Stimulated activated CD4-positive, alpha-beta T cell treated with anti-CD3 and anti-CD28 coated beads, Interleukin-15, amount 100 ng/mL, for 1 hour (primary cell): ENCODE measurements at regions not wholly inside any gene's neighbourhood (a gene's known extent, or its start where the extent isn't known, plus 50 kb on each side); places are given as distances from the start of the nearest gene placed in this dataset.

Experiments
- DNase-seq, 2 donors: peaks; one replicate each; pipeline ENCODE4 v3.0.0-alpha.2; 2020; ENCODE audit warnings: low read depth in 1 of 2, low spot score in 1 of 2

GRCh38 chr13:99652141-99652540, 150.9 kb downstream of the TM9SF2 start:
- DNase-seq: no peak

- no peak for DNase-seq
These were observed 149.7 kb downstream of the TM9SF2 start for GRCh38 chr13:99651016-99651415.

- no peak for DNase-seq
These were observed 149.1 kb downstream of the TM9SF2 start for GRCh38 chr13:99650410-99650809.

- no peak for DNase-seq
These were observed 147.7 kb downstream of the TM9SF2 start for GRCh38 chr13:99648927-99649326.

- no peak for DNase-seq
These were observed 146.9 kb downstream of the TM9SF2 start for GRCh38 chr13:99648066-99648665.

- no peak for DNase-seq
These were observed 146.3 kb downstream of the TM9SF2 start for GRCh38 chr13:99647596-99647985.

- DNase-seq: no peak
These were observed 145.8 kb downstream of the TM9SF2 start for GRCh38 chr13:99646866-99647595.

GRCh38 chr13:99642841-99643240, 141.6 kb downstream of the TM9SF2 start:
- no peak for DNase-seq

GRCh38 chr13:99642006-99642405, 140.7 kb downstream of the TM9SF2 start:
- DNase-seq: no peak

- no peak for DNase-seq
These were observed 139.0 kb downstream of the TM9SF2 start for GRCh38 chr13:99640260-99640659.

GRCh38 chr13:99639126-99639525, 137.9 kb downstream of the TM9SF2 start:
- DNase-seq: no peak

GRCh38 chr13:99636728-99637353, 135.6 kb downstream of the TM9SF2 start:
- no peak for DNase-seq

GRCh38 chr13:99636306-99636705, 135.0 kb downstream of the TM9SF2 start:
- DNase-seq: no peak

- DNase-seq: no peak
These were observed 133.4 kb downstream of the TM9SF2 start for GRCh38 chr13:99634672-99635071.

- DNase-seq: no peak
These were observed 129.1 kb downstream of the TM9SF2 start for GRCh38 chr13:99630269-99630898.

- no peak for DNase-seq
These were observed 128.4 kb downstream of the TM9SF2 start for GRCh38 chr13:99629641-99630040.

- DNase-seq: no peak
These were observed 127.2 kb downstream of the TM9SF2 start for GRCh38 chr13:99628442-99628841.

- DNase-seq: no peak
These were observed 125.3 kb downstream of the TM9SF2 start for GRCh38 chr13:99626461-99627082.

- no peak for DNase-seq
These were observed 123.8 kb downstream of the TM9SF2 start for GRCh38 chr13:99624936-99625540.

- no peak for DNase-seq
These were observed 119.5 kb downstream of the TM9SF2 start for GRCh38 chr13:99620806-99621205.

GRCh38 chr13:99619207-99619606, 117.9 kb downstream of the TM9SF2 start:
- DNase-seq: no peak
